Prostate gland (tissue), 2 donors: ENCODE measurements at regions not wholly inside any gene's neighbourhood (a gene's known extent, or its start where the extent isn't known, plus 50 kb on each side); places are given as distances from the start of the nearest gene placed in this dataset.

Experiments
- DNase-seq: peaks from one replicate; pipeline ENCODE4 v3.0.0-alpha.2; 2019; ENCODE audit warnings: low spot score
- H3K27ac ChIP-seq, 2 donors: fragments of 200-600 bp; sonication (generic); 2 replicates each; pipeline ENCODE4 v1.5.1; 2017 to 2019
- H3K27me3 ChIP-seq: fragments of 200-600 bp; sonication (generic); replicated peaks from 2 replicates; pipeline ENCODE4 v1.5.1; 2019; ENCODE audit not compliant: insufficient read depth
- H3K36me3 ChIP-seq, 2 donors: fragments of 200-600 bp; sonication (generic); 1 replicate in 1 of 2; 2 replicates in 1 of 2; pipeline versions ENCODE4 v1.5.1 to v1.8.1; 2017 to 2019
- H3K4me1 ChIP-seq: fragments of 200-600 bp; sonication (generic); replicated peaks from 2 replicates; pipeline ENCODE4 v1.5.1; 2019
- H3K4me3 ChIP-seq, 2 donors: fragments of 200-600 bp; sonication (generic); 2 replicates each; pipeline ENCODE4 v1.5.1; 2017 to 2019
- H3K9me3 ChIP-seq: fragments of 200-600 bp; sonication (generic); 2 replicates; pipeline ENCODE4 v1.5.1; 2017
- POLR2A ChIP-seq: fragments of 450-650 bp; IDR thresholded peaks from one replicate; pipeline ENCODE4 v1.6.1; 2016; ENCODE audit warnings: antibody characterized with exemption, mild to moderate bottlenecking
- POLR2AphosphoS5 ChIP-seq: sonication (generic); formaldehyde crosslinking; IDR thresholded peaks from one replicate; pipeline ENCODE4 v1.6.1; 2017; ENCODE audit warnings: antibody characterized with exemption
- WGBS: methylation state at CpG from one replicate; pipeline ENCODE4 v1.1.5; 2018; 5-methylcytosine and 5-hydroxymethylcytosine counted together
- intact Hi-C: fragments of 100-400 bp; cut with DNase I; formaldehyde crosslinking; loops from one replicate; pipeline ENCODE4 v1.14.2; 2022
- TF ChIP-seq, protein P1 (sequence below), 4 experiments: fragments of 200-600 bp in 2 of 4; fragments of 450-650 bp in 2 of 4; sonication (generic) in 2 of 4; IDR thresholded peaks; 1 replicate in 3 of 4; 2 replicates in 1 of 4; pipeline ENCODE4 v1.5.1; 2016 to 2019; ENCODE audit warnings: antibody characterized with exemption in 4 of 4, mild to moderate bottlenecking in 2 of 4, moderate library complexity in 2 of 4

DNA sequence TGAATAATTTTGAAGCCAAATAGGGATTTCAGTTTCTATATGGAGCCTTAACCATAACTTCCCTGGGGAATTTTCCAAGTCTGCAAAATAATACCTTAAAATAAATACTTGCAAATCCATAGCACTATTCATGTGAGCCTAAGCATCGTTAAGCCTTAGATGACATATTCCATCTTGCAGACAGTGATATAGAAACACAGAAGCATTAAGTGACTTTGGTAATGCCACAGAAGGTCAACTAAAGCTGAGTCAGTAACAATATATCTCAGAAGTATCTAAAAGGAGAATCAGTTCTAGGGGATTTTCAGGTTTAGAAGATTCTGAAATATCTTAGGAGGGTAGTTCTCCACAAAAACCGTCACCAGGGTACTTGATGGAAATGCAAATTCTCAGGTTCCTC lies 163.4 kb upstream of the COL1A2 start:
- DNase-seq = no peak
- no peaks in the 10 kb centered on the region for H3K27me3 ChIP-seq
- intact Hi-C loops = no loop called here
- TF ChIP-seq POLR2A = no peak
- TF ChIP-seq, protein P1, sequence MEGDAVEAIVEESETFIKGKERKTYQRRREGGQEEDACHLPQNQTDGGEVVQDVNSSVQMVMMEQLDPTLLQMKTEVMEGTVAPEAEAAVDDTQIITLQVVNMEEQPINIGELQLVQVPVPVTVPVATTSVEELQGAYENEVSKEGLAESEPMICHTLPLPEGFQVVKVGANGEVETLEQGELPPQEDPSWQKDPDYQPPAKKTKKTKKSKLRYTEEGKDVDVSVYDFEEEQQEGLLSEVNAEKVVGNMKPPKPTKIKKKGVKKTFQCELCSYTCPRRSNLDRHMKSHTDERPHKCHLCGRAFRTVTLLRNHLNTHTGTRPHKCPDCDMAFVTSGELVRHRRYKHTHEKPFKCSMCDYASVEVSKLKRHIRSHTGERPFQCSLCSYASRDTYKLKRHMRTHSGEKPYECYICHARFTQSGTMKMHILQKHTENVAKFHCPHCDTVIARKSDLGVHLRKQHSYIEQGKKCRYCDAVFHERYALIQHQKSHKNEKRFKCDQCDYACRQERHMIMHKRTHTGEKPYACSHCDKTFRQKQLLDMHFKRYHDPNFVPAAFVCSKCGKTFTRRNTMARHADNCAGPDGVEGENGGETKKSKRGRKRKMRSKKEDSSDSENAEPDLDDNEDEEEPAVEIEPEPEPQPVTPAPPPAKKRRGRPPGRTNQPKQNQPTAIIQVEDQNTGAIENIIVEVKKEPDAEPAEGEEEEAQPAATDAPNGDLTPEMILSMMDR (IDR thresholded peaks at IDR 0.05) = no peak
- no peak for TF ChIP-seq POLR2AphosphoS5
- no peak overlapping the region for H3K4me3 ChIP-seq
- H3K9me3 ChIP-seq = no peaks in the 10 kb centered on the region
- 71% methylated on average over 2 of the region's 2 CpGs for WGBS
- no peaks in the 10 kb centered on the region for H3K36me3 ChIP-seq
- H3K4me1 ChIP-seq = no peaks in the 10 kb centered on the region
- no peak overlapping the region for H3K27ac ChIP-seq

DNA sequence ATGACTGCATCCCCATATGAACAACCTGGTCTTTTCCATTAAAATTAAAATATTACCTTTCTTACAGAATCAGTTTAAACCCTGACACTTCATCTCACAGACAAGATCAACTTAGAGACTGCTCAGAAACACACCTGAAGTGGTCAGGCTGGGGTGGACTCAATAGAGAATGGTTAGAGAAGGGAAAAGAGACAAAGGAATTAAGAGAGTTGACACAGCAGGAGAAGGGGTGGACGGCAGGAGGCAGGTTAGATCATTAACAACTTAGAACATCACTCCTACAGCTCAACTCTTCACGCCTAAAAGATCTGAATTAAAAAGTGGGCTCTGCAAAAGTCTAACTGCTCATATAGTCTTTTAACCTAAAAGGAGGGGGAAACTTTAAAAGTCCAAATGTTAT lies 157.7 kb upstream of the COL1A2 start:
- H3K4me1 ChIP-seq = no peaks in the 10 kb centered on the region
- no peaks in the 10 kb centered on the region for H3K9me3 ChIP-seq
- DNase-seq = no peak
- H3K27me3 ChIP-seq = no peaks in the 10 kb centered on the region
- no peak overlapping the region for H3K4me3 ChIP-seq
- intact Hi-C loops = no loop called here
- WGBS = 63% methylated on average over 2 of the region's 2 CpGs
- H3K36me3 ChIP-seq = no peaks in the 10 kb centered on the region
- TF ChIP-seq POLR2AphosphoS5 (no peak), POLR2A (no peak)
- TF ChIP-seq, protein P1 (IDR thresholded peaks at IDR 0.05) = no peak
- H3K27ac ChIP-seq = no peak overlapping the region

DNA sequence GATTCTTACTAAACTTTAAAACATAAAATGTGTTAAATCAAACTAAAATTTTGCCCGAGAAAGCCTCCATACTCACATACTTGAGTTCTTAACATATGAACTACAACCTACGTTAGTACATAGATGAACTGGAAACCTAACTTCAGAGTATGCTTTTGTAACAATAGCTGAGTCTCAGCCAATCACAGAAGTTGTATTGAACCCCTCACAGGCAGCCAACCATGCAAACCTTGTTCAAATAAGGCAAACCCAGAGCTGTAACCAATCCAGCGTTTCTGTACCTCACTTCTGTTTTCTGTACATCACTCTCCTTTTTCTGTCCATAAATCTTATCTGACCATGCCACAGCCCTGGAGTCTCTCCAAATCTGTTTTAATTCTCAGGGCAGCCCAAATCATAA lies 157.3 kb upstream of the COL1A2 start:
- H3K36me3 ChIP-seq = no peaks in the 10 kb centered on the region
- no peaks in the 10 kb centered on the region for H3K9me3 ChIP-seq
- DNase-seq = no peak
- H3K4me3 ChIP-seq = no peak overlapping the region
- TF ChIP-seq POLR2A (no peak), POLR2AphosphoS5 (no peak)
- TF ChIP-seq, protein P1 (IDR thresholded peaks at IDR 0.05) = no peak
- WGBS = 37% methylated on average over 3 of the region's 3 CpGs
- no peaks in the 10 kb centered on the region for H3K4me1 ChIP-seq
- intact Hi-C loops = no loop called here
- no peaks in the 10 kb centered on the region for H3K27me3 ChIP-seq
- no peak overlapping the region for H3K27ac ChIP-seq

DNA sequence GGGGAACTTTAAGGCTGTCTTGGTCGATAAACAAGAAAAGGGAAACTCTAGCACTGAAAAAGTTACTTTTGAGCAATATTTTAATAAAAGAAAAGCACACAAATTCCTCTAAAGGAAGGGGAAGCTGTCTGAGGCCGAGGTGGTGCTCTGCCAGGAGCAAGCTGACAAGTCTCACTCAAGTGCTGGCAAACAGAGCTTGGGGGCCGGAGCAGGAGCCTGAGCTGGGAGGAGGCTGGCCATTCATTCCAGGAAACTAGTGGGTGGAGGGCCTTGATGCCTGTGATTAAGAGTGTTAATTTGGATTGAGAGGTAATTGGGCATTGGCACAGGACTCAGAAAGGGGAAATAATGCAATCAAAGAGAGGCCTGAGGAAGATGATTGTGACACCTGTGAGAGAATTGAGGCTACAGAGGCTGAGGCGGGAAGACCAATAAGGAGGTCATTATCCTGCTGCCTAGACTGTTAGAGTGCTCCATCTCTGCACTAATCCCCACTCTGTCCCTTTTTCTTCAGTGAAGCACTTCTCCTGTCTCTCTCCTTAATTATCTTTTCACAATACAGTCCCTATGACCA lies 154.9 kb upstream of the COL1A2 start:
- intact Hi-C loops = no loop called here
- Histone ChIP-seq H3K27me3 (no peaks in the 10 kb centered on the region), H3K4me1 (no peaks in the 10 kb centered on the region), H3K4me3 (no peak overlapping the region), H3K27ac (no peak overlapping the region), H3K9me3 (no peaks in the 10 kb centered on the region), H3K36me3 (no peaks in the 10 kb centered on the region)
- no peak for DNase-seq
- 45% methylated on average over 4 of the region's 4 CpGs for WGBS
- TF ChIP-seq, protein P1 (IDR thresholded peaks at IDR 0.05) = no peak
- no peak for TF ChIP-seq POLR2AphosphoS5
- no peak for TF ChIP-seq POLR2A

DNA sequence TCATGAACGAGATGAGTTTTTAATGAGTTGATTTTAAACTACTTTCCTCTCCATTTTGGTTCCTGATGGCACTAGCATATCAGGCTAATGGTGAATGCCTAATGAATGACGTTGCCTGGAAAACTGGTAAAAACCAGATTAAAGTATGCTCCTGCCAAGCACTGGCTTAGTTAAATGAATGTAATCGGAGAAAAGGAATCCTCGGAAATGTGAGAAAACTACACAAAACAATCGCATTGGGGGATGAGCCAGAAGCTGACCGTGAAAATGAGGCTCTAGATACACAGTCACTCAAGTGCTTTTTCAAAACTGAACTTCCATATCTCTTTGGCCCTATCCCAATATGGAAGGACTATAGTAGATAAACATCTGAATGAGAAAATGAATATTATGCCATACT lies 153.8 kb upstream of the COL1A2 start:
- WGBS = 74% methylated on average over 6 of the region's 6 CpGs
- Histone ChIP-seq H3K27ac (no peak overlapping the region), H3K27me3 (no peaks in the 10 kb centered on the region), H3K36me3 (no peaks in the 10 kb centered on the region), H3K9me3 (no peaks in the 10 kb centered on the region), H3K4me3 (no peak overlapping the region), H3K4me1 (no peaks in the 10 kb centered on the region)
- intact Hi-C loops = no loop called here
- TF ChIP-seq, protein P1 (IDR thresholded peaks at IDR 0.05) = no peak
- TF ChIP-seq POLR2AphosphoS5 = no peak
- no peak for TF ChIP-seq POLR2A
- DNase-seq = no peak
